OCI-M2 (cell line): ENCODE measurements at regions not wholly inside any gene's neighbourhood (a gene's known extent, or its start where the extent isn't known, plus 50 kb on each side); places are given as distances from the start of the nearest gene placed in this dataset.
"Not testable (repeated sequence)": the region's sequence is repeated elsewhere in the genome, so short reads cannot be mapped to it uniquely, and the experiment has no call there.

ENCODE experiments used
- DNase-seq: peaks from one replicate; lab custom pipeline; 2025; ENCODE audit not compliant: unreplicated experiment; lab: John Stamatoyannopoulos, UW

DNA sequence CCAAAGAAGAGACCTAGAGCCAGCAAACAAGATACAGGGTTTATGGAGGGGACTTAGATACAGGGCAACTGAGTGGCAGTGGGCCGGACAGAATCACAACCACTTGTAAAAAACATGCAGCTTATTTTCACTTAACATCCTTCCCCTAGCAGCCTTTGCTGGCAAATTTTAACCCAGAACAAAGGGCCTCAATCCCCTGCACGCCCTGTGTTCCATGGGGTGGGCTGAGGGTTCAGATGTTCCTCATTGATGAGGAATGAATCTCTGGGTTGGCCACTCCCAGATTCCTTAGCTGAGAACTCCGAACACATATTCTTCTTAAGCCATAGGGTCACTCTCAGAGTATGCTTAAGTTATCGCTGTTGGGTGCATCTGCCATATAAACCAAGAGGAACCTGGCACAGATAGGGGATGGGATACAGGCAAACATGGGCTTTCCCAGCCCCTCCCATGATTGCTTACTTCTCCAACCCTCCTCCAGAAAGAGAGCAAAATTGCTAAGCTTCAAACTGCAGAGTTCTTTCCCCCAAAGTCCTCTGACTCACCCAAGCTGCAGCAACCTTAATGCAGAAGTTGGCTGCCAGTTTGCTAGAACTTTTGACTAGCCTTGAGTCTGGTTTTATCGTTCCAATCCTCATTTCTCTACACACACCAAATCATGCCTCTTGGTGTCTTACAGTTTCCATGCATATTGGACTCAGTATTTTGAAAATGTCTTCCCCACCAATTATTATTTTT, 146.9 kb downstream of the CD47 start:
- DNase-seq, result no peak

DNA sequence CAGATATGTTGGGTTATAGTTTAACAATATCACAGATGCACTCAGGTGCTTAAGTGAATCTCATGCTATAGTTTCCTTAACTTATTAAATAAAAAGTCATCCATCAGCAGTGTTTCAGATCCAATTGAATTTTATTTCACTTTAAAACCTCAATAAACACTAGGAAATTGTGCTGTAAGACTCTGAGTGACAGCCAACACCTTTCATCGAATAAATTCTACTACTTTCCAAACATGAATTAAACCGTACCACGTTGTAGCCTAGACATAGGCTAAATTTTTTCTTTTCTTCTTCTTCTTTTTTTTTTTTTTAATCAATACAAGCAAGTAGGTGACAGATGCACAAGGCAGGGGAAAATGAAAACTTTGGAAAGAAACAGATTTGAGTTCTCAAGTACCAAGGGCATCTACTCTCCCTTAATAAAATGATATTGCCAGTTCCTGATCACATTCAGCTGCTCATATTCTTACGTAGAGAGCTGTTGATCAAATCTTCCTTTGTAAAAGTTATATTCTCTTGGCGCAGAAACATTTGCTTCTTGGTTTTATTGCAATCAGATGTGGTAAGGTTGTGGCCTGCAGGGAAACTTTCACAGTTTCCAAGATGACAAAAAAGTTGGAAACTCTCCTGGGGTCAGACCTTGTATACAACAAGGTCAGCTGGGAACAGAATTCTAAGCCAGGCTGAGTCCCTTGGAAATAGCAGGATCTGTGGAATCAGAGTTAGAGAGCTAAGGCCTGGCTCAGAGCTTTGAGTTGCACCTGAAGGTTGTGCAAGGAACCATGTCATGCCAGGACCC, 147.7 kb downstream of the CD47 start:
- no peak for DNase-seq

DNA sequence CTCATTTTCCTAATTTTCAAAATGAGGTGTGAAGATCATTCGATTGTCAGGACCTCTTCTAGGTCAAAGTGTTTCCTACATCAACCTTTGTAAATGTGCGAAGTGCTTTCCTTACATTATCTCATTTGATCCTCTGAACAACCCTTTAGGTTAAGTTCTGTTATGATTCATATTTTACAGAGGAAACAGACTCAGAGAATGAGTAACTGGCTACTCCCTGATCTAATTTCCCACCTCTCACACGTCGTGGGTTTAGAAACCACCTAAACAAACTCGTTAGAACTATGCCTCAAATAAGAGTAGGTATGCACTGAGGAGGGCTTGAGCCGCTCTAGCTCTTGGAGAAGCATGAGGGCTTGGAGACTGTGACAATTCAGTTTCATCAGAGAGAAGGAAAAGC, 148.6 kb downstream of the CD47 start:
- no peak for DNase-seq

DNA sequence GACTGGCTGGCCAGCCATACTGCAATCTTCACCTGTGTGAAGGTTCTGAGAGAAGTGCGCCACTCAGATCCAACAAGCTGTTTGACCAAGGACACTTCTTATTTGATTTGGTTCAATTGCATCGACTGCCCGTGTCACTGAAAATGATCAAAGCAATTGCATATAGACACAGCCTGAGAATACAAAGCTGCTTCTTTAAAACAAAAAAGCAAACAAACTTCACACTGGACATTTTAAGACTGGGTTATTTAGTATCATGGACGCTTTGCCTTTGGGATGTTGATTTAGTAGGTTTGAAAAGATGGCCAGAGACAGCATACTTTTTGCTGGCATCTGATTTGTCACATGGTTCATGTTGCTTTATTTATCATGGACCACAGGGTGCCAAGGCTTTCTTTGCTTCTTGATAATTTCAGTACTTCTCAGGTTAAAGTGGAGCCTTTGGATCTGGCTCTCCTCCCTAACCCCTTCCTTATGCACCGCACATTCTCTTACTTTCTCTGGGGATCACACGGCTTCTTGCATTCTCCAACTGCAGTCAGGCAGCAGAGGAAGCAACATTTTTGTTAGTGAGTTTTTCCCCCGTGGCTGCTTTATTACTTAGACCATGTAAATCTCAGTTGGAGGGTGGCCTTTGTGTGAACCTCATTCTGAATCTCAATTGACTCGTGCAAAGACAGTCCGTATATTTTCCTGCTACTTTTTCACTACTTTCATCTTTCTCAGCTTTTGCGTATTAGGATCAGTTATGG, 151.0 kb downstream of the CD47 start:
- DNase-seq, result no peak

DNA sequence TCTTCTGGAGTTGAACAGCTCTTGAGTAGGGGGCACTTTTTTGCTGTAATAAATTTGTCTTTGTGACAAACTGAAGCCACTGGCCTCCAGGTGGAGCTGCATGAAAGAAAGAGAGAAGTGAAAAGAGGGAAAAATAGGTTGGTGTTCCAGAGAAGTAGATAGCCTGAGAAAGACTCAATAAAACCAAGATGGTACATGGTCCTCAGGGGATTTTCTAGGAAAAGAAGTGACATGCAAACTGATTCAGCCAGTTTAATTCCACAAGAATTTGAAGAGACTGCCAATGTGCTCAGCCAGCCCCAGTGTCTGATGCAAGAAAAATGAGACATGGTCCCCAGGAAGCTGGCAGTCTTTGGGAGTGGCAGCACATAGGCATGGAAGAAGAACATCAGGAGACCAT, 152.7 kb downstream of the CD47 start:
- DNase-seq, result no peak

DNA sequence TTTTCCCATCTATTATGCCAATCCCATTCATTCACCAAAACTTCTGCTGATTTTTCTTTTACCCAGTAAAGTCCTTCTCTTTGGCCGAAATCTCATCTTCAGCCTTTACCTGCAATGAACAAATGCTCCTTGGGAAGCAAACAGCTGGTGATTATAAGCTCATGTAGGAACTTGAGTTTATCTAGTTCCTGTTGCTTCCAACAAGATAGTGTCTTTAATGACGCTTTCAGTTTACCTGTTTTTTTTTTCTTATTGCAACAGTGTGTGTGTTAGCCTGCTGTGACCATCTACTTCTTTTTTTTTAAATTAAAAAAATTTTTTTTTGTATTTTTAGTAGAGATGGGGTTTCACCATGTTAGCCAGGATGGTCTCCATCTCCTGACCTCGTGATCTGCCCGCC, 156.0 kb downstream of the CD47 start:
- DNase-seq, result no peak

DNA sequence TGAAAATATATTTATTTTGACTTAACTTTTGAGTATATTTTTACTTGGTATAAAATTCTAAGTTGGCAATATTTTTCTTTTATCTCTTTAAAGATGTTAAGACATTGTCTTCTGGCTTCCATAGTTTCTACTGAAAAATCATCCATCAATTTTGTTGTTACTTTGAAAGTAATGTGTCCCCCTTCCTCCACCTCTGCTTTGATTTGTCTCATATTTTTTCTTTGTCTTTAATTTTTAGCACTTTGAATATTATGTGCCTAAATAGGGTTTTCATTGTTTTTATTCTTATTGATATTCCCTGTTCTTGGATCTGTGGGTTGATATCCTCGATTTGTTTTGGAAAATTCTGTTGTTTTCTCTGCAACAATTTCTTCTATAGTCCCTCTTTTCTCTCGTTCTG, 157.4 kb downstream of the CD47 start:
- no peak for DNase-seq

DNA sequence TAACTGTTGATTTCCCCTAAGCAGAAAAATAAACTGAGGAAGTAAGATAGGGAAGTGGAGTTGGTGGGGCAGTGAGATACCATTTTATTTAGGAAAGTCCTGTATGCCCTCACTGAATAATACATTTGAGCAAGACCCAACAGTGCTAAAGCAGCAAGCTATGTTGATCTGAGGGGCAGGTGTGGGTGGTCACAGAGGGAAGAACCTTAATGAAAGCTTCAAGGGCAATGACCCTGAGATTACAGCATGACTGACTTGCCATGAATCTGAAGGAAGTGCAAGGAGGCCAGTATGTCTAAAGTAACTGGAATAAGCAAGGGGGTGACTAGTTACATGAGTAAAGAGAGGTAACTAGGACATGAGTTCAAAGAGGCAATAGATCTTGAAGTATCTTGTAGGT, 159.5 kb downstream of the CD47 start:
- DNase-seq, result no peak

DNA sequence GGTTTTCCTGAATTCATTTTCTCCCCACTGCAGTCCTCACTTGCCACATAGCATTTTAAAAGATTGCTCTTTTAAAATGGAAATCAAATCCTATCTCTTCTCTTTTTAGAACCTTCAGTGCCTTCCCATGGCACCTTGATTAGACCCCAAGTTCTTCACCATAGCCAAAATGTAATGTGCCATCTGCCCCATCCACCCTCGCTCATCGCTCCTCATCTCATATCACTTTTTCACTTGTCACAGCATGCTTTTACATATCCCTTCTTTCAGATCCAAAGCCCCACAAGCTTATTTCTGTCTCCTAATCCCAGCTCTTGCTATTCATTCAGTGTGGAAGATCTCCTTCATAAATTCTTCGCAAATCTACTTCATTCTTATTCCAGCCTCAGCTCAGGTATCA, 161.7 kb downstream of the CD47 start:
- DNase-seq, result no peak

DNA sequence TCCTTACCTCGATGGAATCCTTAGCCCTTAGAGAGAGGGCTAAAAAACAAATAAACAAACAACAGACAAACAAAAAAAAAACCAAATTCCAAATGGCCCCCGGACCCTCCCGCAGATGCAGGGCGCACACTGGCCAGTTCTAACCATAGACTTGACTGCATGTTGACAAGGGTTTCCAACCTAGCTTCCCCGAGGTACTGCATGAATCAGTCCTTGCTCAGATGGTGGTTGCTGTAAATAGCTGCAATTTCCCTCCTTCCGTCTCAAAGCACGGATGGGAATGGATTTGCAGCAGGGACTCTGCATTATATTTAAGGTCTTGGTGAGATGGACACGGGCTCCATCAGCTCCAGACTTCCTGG, 162.8 kb downstream of the CD47 start:
- no peak for DNase-seq

DNA sequence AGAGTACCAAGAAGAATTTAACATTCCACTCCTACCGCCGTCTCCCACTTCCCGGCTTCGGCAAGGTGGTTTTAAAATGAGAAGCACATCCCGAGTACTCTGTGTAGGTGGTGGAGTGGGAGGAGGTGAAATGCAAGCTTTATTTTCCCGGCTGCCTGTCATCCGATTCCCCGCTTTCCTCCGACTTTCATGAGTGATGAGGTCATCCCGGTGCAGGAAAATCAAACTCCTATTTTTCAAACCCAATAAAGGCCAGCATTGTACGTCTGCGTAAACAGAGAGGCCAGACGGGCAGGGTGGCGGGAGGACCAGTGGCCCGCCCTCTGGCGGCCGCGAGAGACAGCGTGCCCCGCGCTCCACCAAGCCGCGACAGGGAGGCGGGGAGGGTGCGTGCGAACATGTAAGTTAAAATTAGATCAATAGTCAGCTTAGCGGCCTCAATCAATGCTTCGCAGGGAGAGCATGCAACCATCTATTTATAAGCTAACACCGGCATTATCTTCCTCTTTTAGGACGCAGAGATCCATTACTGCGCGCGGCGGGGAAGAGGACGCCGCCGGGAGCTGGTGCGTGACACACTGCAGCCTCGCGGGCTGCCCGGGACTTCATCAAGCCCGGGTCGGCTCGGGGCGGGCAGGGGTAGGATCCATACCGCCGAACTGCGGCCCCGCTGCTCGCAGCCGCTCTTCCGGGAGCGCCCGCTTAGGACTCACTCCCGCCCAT, 163.3 kb downstream of the CD47 start:
- no peak for DNase-seq

DNA sequence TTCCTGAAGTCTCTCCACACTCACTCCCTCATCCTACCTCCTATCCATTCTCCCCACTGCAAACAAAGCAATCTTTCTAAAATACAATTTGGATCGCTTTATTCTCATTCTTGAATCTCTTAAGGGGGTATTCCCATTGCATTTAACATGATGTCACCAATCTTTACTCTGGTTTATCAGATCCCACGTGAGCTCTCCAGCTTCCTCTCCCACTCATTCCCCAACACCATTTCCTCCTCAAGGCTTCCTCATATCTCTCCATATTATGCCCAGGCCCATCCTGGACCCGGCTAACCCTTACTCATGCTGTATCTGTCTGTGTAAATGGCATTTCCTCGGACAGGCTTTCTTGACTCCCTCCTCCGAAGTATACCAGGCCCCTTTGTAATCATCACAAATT, 165.0 kb downstream of the CD47 start:
- no peak for DNase-seq

DNA sequence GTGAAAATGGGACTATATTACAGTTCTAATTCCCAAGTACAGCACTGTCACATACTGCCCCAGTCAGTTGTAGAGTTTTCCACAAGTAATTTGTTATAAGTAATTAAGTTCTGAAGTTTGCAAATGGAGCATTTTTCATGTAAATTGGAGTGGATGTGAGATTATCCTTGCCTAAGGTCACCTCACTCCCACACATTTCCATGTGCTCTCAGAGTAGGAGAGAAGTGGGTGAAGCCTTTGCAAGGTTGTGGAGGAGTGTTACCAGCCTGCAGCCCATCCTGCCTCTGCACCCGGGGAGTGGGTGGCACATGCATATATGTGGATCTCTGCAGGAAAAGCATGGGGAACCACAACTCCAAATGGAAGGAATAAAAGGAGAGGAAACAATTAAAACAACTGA, 169.8 kb downstream of the CD47 start:
- no peak for DNase-seq

DNA sequence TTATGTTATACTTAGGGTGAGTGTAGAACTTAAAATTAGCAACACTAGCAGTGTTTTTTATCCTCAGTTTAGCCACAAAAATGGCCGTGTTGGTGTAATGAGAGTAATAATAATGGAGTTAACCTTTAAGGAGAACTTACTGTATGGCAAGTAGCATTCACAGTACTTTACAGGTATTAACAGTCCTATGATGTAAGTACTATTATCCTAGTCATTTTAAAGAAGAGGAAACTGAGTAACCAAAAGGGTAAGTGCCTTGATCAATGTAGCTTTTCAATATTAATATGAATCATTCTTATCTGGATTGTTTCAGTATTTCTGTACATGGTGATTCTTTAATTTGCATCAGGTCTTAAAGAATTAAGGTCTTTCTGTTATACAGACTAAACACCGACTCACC, 170.3 kb downstream of the CD47 start:
- DNase-seq, result no peak

DNA sequence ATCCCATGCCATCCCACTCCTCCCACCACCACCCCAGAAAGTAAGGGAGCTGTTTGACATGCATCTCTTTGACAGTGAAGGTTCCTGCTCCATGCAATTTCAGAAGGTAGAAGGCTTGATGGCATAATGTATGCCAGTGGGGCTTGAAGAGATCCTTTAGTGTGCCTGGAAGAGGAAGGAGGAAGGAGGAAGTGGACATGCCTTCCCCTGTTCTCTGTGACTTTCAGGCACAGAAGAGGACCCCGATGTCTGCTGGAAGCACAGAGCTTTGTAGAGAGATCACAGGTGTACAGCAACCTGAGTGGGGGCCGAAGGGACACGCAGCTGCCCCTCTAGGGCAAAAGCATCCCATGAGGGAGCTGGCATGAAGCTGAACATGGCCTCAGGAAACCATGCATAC, 171.6 kb downstream of the CD47 start:
- DNase-seq, result no peak

DNA sequence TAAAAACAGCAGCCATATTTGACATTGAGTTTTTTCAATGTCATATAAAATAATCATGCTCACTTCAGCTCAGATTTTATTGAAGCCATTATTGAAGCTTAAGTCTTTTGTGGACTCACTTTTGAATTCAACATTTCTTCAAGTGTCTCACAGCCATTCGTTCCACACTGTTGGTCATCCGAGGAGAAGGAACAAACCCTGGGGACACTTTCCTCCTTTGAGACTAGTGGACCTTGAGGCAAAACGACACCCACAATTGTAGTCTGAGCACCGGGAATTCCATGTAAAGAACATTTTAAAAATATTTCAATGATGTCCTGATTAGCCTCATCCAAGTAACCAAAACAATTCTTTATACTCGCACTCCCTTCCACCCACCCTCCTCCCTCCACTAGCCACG, 174.7 kb downstream of the CD47 start:
- no peak for DNase-seq

DNA sequence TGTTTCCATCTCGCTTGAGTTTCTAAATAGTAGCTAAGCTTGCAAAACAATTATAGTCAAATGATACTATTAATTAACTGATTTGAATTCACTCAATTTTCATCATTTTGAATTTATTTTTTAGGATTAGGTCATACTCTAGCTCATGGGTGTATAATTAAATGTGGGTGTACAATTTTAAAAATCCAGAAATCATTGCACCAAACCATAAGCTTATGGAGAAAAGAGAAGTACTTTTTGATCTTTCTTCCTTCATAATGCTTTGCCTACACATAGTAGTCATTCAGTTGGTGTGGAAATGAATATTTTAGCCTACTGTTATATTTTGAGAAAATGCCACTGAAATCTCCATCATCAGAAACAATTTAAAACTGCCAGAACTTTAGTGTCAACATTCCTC, 175.1 kb downstream of the CD47 start:
- DNase-seq, result no peak

DNA sequence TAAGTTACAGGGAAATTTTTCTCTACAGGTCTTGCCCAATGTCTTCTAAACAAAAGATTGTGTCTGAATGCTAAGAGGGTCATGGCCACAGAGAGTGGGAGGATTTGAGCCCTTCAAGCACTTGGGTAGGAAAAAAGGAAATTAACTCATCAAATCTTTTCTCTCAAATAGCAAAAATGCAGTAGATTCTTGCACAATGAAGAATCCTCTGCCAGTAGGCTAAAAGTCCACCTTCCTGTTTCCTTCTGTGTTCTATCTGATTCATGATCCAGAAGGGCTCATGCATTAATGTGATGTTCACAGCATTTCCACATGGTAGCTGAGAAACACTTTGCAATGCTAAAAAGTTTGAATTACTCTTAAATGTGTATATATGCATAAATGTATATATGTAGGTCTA, 177.1 kb downstream of the CD47 start:
- no peak for DNase-seq

DNA sequence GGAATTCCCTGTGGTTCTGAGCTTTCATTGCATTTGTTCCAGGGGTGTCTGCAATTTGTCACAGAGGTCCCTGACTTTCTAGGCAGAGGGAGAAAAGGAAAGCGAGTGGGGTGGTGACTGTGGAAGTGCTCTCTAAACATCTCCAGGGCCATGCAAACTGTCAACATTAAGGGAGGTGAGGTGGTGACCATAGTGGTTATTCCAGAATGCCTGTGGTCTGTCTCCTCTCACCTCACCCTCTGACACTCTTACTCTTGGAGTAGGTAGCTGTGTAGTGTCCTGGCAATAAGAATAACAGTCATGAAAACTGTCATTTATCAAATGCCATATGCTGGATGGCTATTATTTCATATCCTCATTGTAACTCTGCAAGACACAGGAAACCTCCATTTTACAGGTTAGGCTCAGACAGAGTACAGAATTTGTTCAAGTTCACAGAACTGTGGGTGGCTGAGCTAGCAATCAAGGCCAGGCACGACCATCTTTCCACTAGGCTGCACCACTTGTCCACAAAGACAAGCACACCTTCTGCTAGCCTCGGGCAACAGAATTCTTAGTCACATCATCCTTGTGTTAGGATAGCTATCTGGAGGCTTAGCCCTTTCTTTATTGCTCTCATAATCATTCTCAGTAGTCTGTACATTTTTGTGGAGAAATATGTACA, 179.4 kb downstream of the CD47 start:
- DNase-seq, result no peak

DNA sequence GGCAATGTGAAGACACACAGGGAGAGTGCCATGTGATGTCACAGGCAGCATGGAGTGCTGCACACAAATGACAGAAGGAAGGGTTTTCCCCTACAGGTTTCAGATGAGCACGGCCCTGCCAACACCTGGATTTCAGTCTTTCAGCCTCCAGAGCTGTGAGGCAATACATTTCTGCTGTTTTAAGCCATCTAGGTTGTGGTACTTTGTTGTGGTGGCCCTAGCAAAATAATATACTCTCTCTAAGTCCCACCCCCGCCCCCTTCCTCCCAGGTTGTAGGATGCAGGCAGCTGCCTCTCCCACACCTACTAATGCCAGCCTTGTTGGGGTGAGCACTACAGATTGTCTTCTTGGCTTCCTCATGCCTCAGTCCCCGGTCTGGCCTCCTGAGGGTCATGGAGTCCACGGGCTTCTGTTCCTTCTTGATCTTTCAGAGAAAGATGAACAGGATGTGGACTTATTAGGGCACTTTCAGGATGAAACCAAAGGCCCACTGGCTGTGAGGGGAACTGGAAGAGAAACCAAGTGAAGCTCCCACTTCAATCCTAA, 180.0 kb downstream of the CD47 start:
- no peak for DNase-seq

DNA sequence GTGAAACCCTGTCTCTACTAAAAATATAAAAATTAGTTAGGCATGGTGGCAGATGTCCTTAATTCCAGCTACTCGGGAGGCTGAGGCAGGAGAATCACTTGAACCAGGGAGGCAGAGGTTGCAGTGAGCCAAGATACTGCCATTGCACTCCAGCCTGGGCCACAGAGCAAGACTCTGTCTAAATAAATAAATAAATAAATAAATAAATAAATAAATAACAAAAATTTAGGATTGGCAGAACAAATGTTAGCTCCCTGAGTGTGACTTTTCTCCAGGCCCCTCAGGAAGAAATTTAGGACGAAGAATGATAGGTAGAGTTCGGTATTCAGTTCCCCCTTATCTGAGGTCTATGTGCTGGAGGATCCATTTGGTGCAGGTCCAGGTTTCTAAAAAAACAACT, 181.2 kb downstream of the CD47 start:
- not testable (repeated sequence) for DNase-seq
